BE2C (cell line): ENCODE measurements at regions not wholly inside any gene's neighbourhood (a gene's known extent, or its start where the extent isn't known, plus 50 kb on each side); places are given as distances from the start of the nearest gene placed in this dataset.

Experiments
- DNase-seq: peaks from one replicate; pipeline ENCODE4 v3.0.0-alpha.2; 2020
- H3K27me3 ChIP-seq: fragments of 250-450 bp; sonication (Bioruptor Pico); 2 replicates; pipeline ENCODE4 v1.5.1; 2020; ENCODE audit warnings: mild to moderate bottlenecking
- H3K36me3 ChIP-seq: fragments of 250-450 bp; sonication (Bioruptor Pico); 2 replicates; pipeline ENCODE4 v1.5.1; 2020; ENCODE audit warnings: mild to moderate bottlenecking
- H3K4me1 ChIP-seq: fragments of 250-450 bp; sonication (Bioruptor Pico); 2 replicates; pipeline ENCODE4 v1.5.1; 2020
- H3K4me3 ChIP-seq: 2 replicates; pipeline ENCODE4 v1.5.1; 2011; ENCODE audit warnings: low read depth, low read length
- H3K9me3 ChIP-seq: fragments of 250-450 bp; sonication (Bioruptor Pico); 2 replicates; pipeline ENCODE4 v1.5.1; 2020
- CTCF ChIP-seq: IDR thresholded peaks from 2 replicates; pipeline ENCODE4 v1.5.1; 2012; ENCODE audit warnings: mild to moderate bottlenecking, low read depth, low read length

- no peak for TF ChIP-seq CTCF
- H3K4me3 ChIP-seq, result no peak overlapping the region
- no peak for DNase-seq
- H3K9me3 ChIP-seq, result no peaks in the 10 kb centered on the region
- H3K36me3 ChIP-seq, result no peaks in the 10 kb centered on the region
- no peaks in the 10 kb centered on the region for H3K4me1 ChIP-seq
- H3K27me3 ChIP-seq, result peaks cover 11% of the 10 kb centered on the region
Observed at GRCh38 chr14:96729889-96730288, 67.3 kb upstream of the VRK1 start.

DNA sequence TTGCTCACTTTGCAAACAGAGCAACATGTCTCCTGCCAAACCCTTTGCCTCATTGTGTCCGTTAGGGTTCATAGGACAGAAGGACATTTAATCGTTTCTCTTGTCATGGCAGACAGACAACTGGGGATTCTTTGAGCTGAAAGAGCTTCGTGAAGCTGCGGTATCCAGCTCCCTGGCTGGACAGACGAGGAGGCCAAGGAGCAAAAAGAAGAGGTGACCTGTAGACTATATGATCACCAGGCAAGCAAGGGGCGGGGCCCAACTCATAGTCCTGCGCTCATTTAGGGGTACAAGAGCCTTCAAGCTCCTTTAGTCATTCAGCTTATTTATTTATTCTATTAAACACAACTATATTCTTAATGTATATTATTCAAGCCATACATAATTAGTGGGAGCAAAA lies 66.8 kb upstream of the VRK1 start:
- no peak for TF ChIP-seq CTCF
- no peaks in the 10 kb centered on the region for H3K4me1 ChIP-seq
- H3K36me3 ChIP-seq, result no peaks in the 10 kb centered on the region
- no peaks in the 10 kb centered on the region for H3K9me3 ChIP-seq
- H3K27me3 ChIP-seq, result peaks cover 15% of the 10 kb centered on the region
- H3K4me3 ChIP-seq, result no peak overlapping the region
- DNase-seq, result no peak

- Histone ChIP-seq H3K9me3 (no peaks in the 10 kb centered on the region), H3K27me3 (peaks cover 43% of the 10 kb centered on the region)
Observed at GRCh38 chr14:96734076-96734622, 63.0 kb upstream of the VRK1 start.

GRCh38 chr14:96735526-96735925 lies 61.7 kb upstream of the VRK1 start:
- Histone ChIP-seq H3K4me3 (no peak overlapping the region), H3K27me3 (peaks cover 46% of the 10 kb centered on the region), H3K4me1 (no peaks in the 10 kb centered on the region), H3K9me3 (no peaks in the 10 kb centered on the region), H3K36me3 (no peaks in the 10 kb centered on the region)
- DNase-seq, result no peak
- no peak for TF ChIP-seq CTCF

More at GRCh38 chr14:96734076-96734622, 63.0 kb upstream of the VRK1 start:
- Histone ChIP-seq H3K4me3 (no peak overlapping the region), H3K4me1 (no peaks in the 10 kb centered on the region), H3K36me3 (no peaks in the 10 kb centered on the region)
- no peak for TF ChIP-seq CTCF
- no peak for DNase-seq

GRCh38 chr14:96736439-96736838 lies 60.7 kb upstream of the VRK1 start:
- H3K27me3 ChIP-seq, result peaks cover 46% of the 10 kb centered on the region

More at GRCh38 chr14:96736439-96736838, 60.7 kb upstream of the VRK1 start:
- no peak overlapping the region for H3K4me3 ChIP-seq
- DNase-seq, result no peak
- no peaks in the 10 kb centered on the region for H3K4me1 ChIP-seq
- no peak for TF ChIP-seq CTCF
- H3K9me3 ChIP-seq, result no peaks in the 10 kb centered on the region
- no peaks in the 10 kb centered on the region for H3K36me3 ChIP-seq
